COLO829 (cell line): ENCODE measurements at regions not wholly inside any gene's neighbourhood (a gene's known extent, or its start where the extent isn't known, plus 50 kb on each side); places are given as distances from the start of the nearest gene placed in this dataset.

ENCODE experiments used
- DNase-seq: peaks from one replicate; pipeline ENCODE4 v3.0.0; 2012; ENCODE audit warnings: low spot score

GRCh38 chr2:238790126-238790832 is 57.6 kb upstream of the TWIST2 start:
- no peak for DNase-seq

GRCh38 chr2:238790833-238791230 is 57.1 kb upstream of the TWIST2 start:
- no peak for DNase-seq

- DNase-seq: no peak
Observed at GRCh38 chr2:238791354-238791753, 56.5 kb upstream of the TWIST2 start.

GRCh38 chr2:238793306-238793705 is 54.6 kb upstream of the TWIST2 start:
- DNase-seq: no peak

GRCh38 chr2:238793801-238794449 is 54.0 kb upstream of the TWIST2 start:
- DNase-seq: no peak

- no peak for DNase-seq
Observed at GRCh38 chr2:238796223-238796885, 51.5 kb upstream of the TWIST2 start.

GRCh38 chr2:238797537-238797936 is 50.3 kb upstream of the TWIST2 start:
- no peak for DNase-seq
